GM12878 (cell line): ENCODE measurements at regions not wholly inside any gene's neighbourhood (a gene's known extent, or its start where the extent isn't known, plus 50 kb on each side); places are given as distances from the start of the nearest gene placed in this dataset.

Source experiments
- ATAC-seq: fragments of 200-7000 bp; cut with Tn5 transposase; 3 replicates; pipeline ENCODE4 v1.9.1; 2020; ENCODE audit warnings: mild to moderate bottlenecking, moderate library complexity
- BruUV-seq: library from RNA; stranded (reverse); fragments of 400-500 nt; replicated peaks from 2 replicates; lab custom pipeline; 2021; lab: Mats Ljungman, UMichigan
- CTCF ChIA-PET: fragments of 300-600 bp; sonication (Branson Sonifier 250); formaldehyde crosslinking; extraction: SDS; loops from one replicate; lab custom pipeline; 2021; ENCODE audit warnings: inconsistent platforms; lab: Yijun Ruan, JAX
- POLR2A ChIA-PET: fragments of 350-600 bp; formaldehyde crosslinking; extraction: SDS; loops from one replicate; lab custom pipeline; 2021; ENCODE audit warnings: inconsistent platforms; lab: Charles Lee
- RAD21 ChIA-PET: fragments of 300-600 bp; sonication (Branson Sonifier 250); formaldehyde crosslinking; loops from one replicate; lab custom pipeline; 2023; ENCODE audit warnings: antibody characterized with exemption; ENCODE audit not compliant: unreplicated experiment; lab: Charles Lee
- SMC1A ChIA-PET: fragments of 300-600 bp; sonication (Branson Sonifier 250); formaldehyde crosslinking; loops from one replicate; lab custom pipeline; 2023; ENCODE audit not compliant: unreplicated experiment, uncharacterized antibody; lab: Charles Lee
- DNase-seq: peaks from one replicate; pipeline ENCODE4 v3.0.0-alpha.2; 2011; ENCODE audit warnings: low read depth, low spot score
- FAIRE-seq: peaks from 3 replicates; lab custom pipeline; 2011; peaks lifted over from hg19 to GRCh38; lab: Jason Lieb, UNC
- H2AFZ ChIP-seq: 2 replicates; pipeline ENCODE4 v1.6.0; 2011; ENCODE audit warnings: low read depth, low read length, control low read depth; ENCODE audit not compliant: control insufficient read depth
- H3K27ac ChIP-seq: 2 replicates; pipeline ENCODE4 v1.5.1; 2011; ENCODE audit warnings: control low read depth; ENCODE audit not compliant: control insufficient read depth, insufficient read depth
- H3K27me3 ChIP-seq, 2 experiments: replicated peaks in 1 of 2; 2 replicates each; pipeline versions ENCODE4 v1.6.0 to v1.6.1; 2011; ENCODE audit warnings: low read length in 1 of 2; ENCODE audit not compliant: control insufficient read depth in 2 of 2, insufficient read depth in 2 of 2
- H3K36me3 ChIP-seq, 2 experiments: 2 replicates each; pipeline ENCODE4 v1.5.1; 2011; ENCODE audit warnings: low read length in 1 of 2; ENCODE audit not compliant: control insufficient read depth in 2 of 2, insufficient read depth in 2 of 2
- H3K4me1 ChIP-seq: 2 replicates; pipeline ENCODE4 v1.6.1; 2011; ENCODE audit warnings: mild to moderate bottlenecking, low read length, moderate library complexity, mixed read lengths; ENCODE audit not compliant: control insufficient read depth, insufficient read depth
- H3K4me2 ChIP-seq: 2 replicates; pipeline ENCODE4 v1.6.0; 2011; ENCODE audit warnings: control low read depth; ENCODE audit not compliant: control insufficient read depth, insufficient read depth
- H3K4me3 ChIP-seq: fragments of 200-600 bp; sonication (generic); 2 replicates; pipeline ENCODE4 v1.5.1; 2016
- H3K79me2 ChIP-seq: 2 replicates; pipeline ENCODE4 v1.6.0; 2011; ENCODE audit warnings: low read length; ENCODE audit not compliant: control insufficient read depth, insufficient read depth
- H3K9ac ChIP-seq: 2 replicates; pipeline ENCODE4 v1.8.0; 2011; ENCODE audit warnings: low read length, control low read depth, mixed read lengths; ENCODE audit not compliant: control insufficient read depth, insufficient read depth
- H3K9me3 ChIP-seq: replicated peaks from 3 replicates; pipeline ENCODE4 v1.5.1; 2011; ENCODE audit warnings: mild to moderate bottlenecking, low read length; ENCODE audit not compliant: control insufficient read depth, insufficient read depth
- H4K20me1 ChIP-seq: 2 replicates; pipeline ENCODE4 v1.6.0; 2011; ENCODE audit not compliant: control insufficient read depth, insufficient read depth
- CBX5 ChIP-seq: sonication (generic); IDR thresholded peaks from 2 replicates; pipeline ENCODE4 v1.6.1; 2016; ENCODE audit warnings: low read depth, moderate library complexity, mild to moderate bottlenecking, inconsistent platforms
- FOXK2 ChIP-seq: fragments of 450-650 bp; IDR thresholded peaks from 2 replicates; pipeline ENCODE4 v1.6.1; 2017; ENCODE audit warnings: mild to moderate bottlenecking, moderate library complexity
- FOXM1 ChIP-seq: IDR thresholded peaks from 2 replicates; pipeline ENCODE4 v1.6.1; 2012; ENCODE audit warnings: low read depth, mild to moderate bottlenecking, inconsistent platforms, low read length, moderate library complexity
- HDGF ChIP-seq: fragments of 450-650 bp; IDR thresholded peaks from 2 replicates; pipeline ENCODE4 v1.6.1; 2016; ENCODE audit warnings: antibody characterized with exemption
- IKZF1 ChIP-seq: fragments of 450-650 bp; conservative IDR thresholded peaks from 2 replicates; pipeline ENCODE4 v1.6.1; 2017; ENCODE audit warnings: antibody characterized with exemption, mild to moderate bottlenecking
- NFYB ChIP-seq: IDR thresholded peaks from 2 replicates; pipeline ENCODE4 v1.6.1; 2011; ENCODE audit warnings: low read depth, mild to moderate bottlenecking, low read length, improper control_type of control experiment, moderate library complexity; ENCODE audit not compliant: insufficient read depth
- PAX5 ChIP-seq: IDR thresholded peaks from 2 replicates; pipeline ENCODE4 v1.6.1; 2011; ENCODE audit warnings: low read depth, low read length, borderline replicate concordance
- RELA ChIP-seq: fragments of 450-650 bp; IDR thresholded peaks from 2 replicates; pipeline ENCODE4 v1.8.0; 2014; ENCODE audit warnings: borderline replicate concordance; ENCODE audit not compliant: partially characterized antibody
- SMC3 ChIP-seq: IDR thresholded peaks from 2 replicates; pipeline ENCODE4 v1.6.1; 2011; ENCODE audit warnings: low read length, improper control_type of control experiment, borderline replicate concordance
- SPI1 ChIP-seq: IDR thresholded peaks from 2 replicates; pipeline ENCODE4 v1.6.1; 2011; ENCODE audit warnings: low read depth, mild to moderate bottlenecking, low read length, moderate library complexity, borderline replicate concordance; ENCODE audit not compliant: insufficient read depth
- STAT1 ChIP-seq: fragments of 450-650 bp; conservative IDR thresholded peaks from 2 replicates; pipeline ENCODE4 v1.6.1; 2014; ENCODE audit warnings: antibody characterized with exemption, mild to moderate bottlenecking
- YBX1 ChIP-seq: fragments of 450-650 bp; IDR thresholded peaks from 2 replicates; pipeline ENCODE4 v1.6.1; 2016; ENCODE audit warnings: antibody characterized with exemption
- ZNF217 ChIP-seq: fragments of 450-650 bp; IDR thresholded peaks from 2 replicates; pipeline ENCODE4 v1.6.1; 2017; ENCODE audit warnings: antibody characterized with exemption, mild to moderate bottlenecking
- in situ Hi-C: fragments of 300-500 bp; cut with MboI; formaldehyde crosslinking; loops from 9 replicates; pipeline ENCODE4 v1.14.3; 2018; ENCODE audit warnings: mixed read lengths
- intact Hi-C: fragments of 100-400 bp; cut with micrococcal nuclease; formaldehyde crosslinking; loops from one replicate; pipeline ENCODE4 v1.14.2; 2022; ENCODE audit not compliant: unreplicated experiment
- TF ChIP-seq, protein P1 (sequence below): fragments of 450-650 bp; IDR thresholded peaks from 2 replicates; pipeline ENCODE4 v1.6.1; 2017; ENCODE audit warnings: mild to moderate bottlenecking, moderate library complexity
- TF ChIP-seq, protein P2 (sequence below): fragments of 450-650 bp; conservative IDR thresholded peaks from 2 replicates; pipeline ENCODE4 v1.6.1; 2017; ENCODE audit warnings: mild to moderate bottlenecking, moderate library complexity
- TF ChIP-seq, protein P3 (sequence below): fragments of 450-650 bp; IDR thresholded peaks from 2 replicates; pipeline ENCODE4 v1.6.1; 2016; ENCODE audit warnings: mild to moderate bottlenecking

DNA sequence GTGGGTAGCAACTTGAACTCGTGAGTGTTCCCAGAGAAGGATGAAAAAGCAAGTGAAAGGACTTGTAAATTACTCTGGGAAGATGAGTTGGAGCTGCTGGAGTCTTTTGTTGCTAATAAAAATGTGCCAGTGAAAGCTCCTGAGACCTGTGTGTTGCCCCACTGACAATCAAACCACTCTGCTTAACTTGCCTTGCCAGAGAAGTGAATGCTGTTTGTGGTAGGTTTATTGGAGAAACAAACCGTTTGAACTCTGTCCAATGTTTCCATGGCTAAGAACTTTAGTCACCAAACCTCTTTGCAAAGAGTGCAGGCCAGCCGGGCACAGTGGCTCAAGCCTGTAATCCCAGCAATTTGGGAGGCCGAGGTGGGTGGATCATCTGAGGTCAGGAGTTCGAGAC lies 586.9 kb downstream of the PCDH7 start (continued):
- TF ChIP-seq RELA (no peak), SPI1 (no peak)

DNA sequence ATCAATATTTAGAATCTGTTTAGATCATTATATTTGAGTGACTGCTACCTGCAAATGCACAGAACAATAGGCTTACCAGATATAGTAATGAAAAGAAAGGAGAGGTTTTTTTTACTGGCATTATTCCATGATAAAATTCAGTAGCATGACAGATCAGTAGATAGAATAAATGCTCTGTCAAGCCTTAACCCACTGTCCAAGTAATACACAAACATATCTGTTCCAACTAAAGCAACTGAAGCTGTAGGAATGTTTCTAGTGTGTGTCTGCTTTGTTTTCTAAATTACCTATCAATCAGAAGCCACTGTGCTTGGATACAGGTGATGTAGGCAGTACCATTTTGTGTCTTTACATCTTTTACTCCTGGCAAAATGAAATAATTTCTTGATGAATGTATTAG lies 604.6 kb downstream of the PCDH7 start:
- H3K9ac ChIP-seq, result no peak overlapping the region
- no peak overlapping the region for H2AFZ ChIP-seq
- FAIRE-seq (no peak), DNase-seq (no peak), ATAC-seq (no peak)
- H3K79me2 ChIP-seq, result no peaks in the 10 kb centered on the region
- no peaks in the 10 kb centered on the region for H3K4me1 ChIP-seq
- POLR2A ChIA-PET, result no interaction called here
- no peaks in the 10 kb centered on the region for H4K20me1 ChIP-seq
- CTCF ChIA-PET, result no interaction called here
- in situ Hi-C loops (no loop called here), intact Hi-C loops (no loop called here)
- H3K27ac ChIP-seq, result no peak overlapping the region
- no peaks in the 10 kb centered on the region for H3K36me3 ChIP-seq
- RAD21 ChIA-PET, result no interaction called here
- no peak overlapping the region for H3K4me3 ChIP-seq
- no peak overlapping the region for H3K4me2 ChIP-seq
- SMC1A ChIA-PET, result no interaction called here
- H3K9me3 ChIP-seq, result no peaks in the 10 kb centered on the region
- no TSS peak for BruUV-seq
- no peaks in the 10 kb centered on the region for H3K27me3 ChIP-seq
- TF ChIP-seq SMC3, result no peak
- TF ChIP-seq ZNF217, result no peak
- TF ChIP-seq, protein P1, sequence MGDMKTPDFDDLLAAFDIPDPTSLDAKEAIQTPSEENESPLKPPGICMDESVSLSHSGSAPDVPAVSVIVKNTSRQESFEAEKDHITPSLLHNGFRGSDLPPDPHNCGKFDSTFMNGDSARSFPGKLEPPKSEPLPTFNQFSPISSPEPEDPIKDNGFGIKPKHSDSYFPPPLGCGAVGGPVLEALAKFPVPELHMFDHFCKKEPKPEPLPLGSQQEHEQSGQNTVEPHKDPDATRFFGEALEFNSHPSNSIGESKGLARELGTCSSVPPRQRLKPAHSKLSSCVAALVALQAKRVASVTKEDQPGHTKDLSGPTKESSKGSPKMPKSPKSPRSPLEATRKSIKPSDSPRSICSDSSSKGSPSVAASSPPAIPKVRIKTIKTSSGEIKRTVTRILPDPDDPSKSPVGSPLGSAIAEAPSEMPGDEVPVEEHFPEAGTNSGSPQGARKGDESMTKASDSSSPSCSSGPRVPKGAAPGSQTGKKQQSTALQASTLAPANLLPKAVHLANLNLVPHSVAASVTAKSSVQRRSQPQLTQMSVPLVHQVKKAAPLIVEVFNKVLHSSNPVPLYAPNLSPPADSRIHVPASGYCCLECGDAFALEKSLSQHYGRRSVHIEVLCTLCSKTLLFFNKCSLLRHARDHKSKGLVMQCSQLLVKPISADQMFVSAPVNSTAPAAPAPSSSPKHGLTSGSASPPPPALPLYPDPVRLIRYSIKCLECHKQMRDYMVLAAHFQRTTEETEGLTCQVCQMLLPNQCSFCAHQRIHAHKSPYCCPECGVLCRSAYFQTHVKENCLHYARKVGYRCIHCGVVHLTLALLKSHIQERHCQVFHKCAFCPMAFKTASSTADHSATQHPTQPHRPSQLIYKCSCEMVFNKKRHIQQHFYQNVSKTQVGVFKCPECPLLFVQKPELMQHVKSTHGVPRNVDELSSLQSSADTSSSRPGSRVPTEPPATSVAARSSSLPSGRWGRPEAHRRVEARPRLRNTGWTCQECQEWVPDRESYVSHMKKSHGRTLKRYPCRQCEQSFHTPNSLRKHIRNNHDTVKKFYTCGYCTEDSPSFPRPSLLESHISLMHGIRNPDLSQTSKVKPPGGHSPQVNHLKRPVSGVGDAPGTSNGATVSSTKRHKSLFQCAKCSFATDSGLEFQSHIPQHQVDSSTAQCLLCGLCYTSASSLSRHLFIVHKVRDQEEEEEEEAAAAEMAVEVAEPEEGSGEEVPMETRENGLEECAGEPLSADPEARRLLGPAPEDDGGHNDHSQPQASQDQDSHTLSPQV, result no peak
- TF ChIP-seq HDGF, result no peak
- no peak for TF ChIP-seq NFYB
- TF ChIP-seq IKZF1, result no peak
- TF ChIP-seq, protein P2, sequence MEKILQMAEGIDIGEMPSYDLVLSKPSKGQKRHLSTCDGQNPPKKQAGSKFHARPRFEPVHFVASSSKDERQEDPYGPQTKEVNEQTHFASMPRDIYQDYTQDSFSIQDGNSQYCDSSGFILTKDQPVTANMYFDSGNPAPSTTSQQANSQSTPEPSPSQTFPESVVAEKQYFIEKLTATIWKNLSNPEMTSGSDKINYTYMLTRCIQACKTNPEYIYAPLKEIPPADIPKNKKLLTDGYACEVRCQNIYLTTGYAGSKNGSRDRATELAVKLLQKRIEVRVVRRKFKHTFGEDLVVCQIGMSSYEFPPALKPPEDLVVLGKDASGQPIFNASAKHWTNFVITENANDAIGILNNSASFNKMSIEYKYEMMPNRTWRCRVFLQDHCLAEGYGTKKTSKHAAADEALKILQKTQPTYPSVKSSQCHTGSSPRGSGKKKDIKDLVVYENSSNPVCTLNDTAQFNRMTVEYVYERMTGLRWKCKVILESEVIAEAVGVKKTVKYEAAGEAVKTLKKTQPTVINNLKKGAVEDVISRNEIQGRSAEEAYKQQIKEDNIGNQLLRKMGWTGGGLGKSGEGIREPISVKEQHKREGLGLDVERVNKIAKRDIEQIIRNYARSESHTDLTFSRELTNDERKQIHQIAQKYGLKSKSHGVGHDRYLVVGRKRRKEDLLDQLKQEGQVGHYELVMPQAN, result no peak
- TF ChIP-seq FOXK2, result no peak
- TF ChIP-seq, protein P3, sequence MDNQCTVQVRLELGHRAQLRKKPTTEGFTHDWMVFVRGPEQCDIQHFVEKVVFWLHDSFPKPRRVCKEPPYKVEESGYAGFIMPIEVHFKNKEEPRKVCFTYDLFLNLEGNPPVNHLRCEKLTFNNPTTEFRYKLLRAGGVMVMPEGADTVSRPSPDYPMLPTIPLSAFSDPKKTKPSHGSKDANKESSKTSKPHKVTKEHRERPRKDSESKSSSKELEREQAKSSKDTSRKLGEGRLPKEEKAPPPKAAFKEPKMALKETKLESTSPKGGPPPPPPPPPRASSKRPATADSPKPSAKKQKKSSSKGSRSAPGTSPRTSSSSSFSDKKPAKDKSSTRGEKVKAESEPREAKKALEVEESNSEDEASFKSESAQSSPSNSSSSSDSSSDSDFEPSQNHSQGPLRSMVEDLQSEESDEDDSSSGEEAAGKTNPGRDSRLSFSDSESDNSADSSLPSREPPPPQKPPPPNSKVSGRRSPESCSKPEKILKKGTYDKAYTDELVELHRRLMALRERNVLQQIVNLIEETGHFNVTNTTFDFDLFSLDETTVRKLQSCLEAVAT, result no peak
- TF ChIP-seq STAT1, result no peak
- TF ChIP-seq CBX5, result no peak
- TF ChIP-seq FOXM1, result no peak
- no peak for TF ChIP-seq PAX5
- TF ChIP-seq SPI1, result no peak
- TF ChIP-seq YBX1, result no peak
